RCC 7860 (cell line): ENCODE measurements at regions not wholly inside any gene's neighbourhood (a gene's known extent, or its start where the extent isn't known, plus 50 kb on each side); places are given as distances from the start of the nearest gene placed in this dataset.

Experiments used
- DNase-seq: peaks from one replicate; pipeline ENCODE4 v3.0.0-alpha.2; 2015; ENCODE audit warnings: low spot score
- FAIRE-seq: peaks from 2 replicates; lab custom pipeline; 2012; peaks lifted over from hg19 to GRCh38; lab: Jason Lieb, UNC

DNA sequence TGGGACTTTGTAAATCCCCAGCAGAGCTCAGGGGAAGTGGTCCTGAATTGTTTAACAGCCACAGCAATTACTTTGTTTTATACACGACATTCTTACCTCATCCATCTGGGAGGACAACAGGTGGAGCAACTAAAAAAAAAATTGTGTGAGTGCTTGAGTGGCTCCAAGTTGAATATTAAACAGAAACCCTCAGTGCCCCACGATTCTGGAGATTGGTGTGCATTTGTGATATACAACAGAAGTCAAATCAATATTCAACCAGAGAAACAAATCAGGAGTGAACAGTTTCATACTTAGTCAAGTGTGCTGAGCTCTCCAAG, 204.8 kb downstream of the HAPSTR1 start:
- FAIRE-seq (no peak), DNase-seq (no peak)

DNA sequence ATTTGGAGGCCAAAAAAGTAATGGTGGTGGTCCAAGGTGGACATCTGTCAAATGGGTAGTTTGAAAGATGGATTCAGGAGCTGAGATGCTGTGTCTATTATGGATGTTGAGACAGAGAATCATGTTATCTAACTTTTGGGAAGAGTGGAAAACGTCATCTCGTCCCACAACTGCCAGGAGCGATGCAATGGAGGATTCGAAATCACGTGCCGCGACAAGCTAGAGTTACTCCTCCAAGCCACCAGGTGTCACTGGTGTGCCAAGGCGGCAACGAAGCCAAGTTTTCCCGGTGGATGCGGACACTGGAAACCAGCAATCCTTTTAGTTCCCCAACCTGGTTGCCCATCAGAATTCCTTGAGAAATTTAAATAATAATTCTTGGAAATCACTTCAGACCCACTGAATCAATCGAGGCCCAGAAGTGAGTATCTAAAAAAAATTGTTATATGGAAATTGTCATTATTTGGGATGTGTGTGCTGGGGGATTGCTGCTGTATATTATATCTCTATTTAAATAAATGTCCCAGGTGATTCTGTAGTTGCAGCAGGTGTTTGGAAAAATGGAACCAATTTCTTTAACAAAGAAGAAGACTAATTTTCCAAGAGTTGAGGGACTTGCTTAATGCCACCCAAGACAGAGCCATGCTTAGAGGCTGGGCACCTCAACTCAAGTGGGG, 206.1 kb downstream of the HAPSTR1 start:
- DNase-seq (peak; percentile 6), FAIRE-seq (no peak)

DNA sequence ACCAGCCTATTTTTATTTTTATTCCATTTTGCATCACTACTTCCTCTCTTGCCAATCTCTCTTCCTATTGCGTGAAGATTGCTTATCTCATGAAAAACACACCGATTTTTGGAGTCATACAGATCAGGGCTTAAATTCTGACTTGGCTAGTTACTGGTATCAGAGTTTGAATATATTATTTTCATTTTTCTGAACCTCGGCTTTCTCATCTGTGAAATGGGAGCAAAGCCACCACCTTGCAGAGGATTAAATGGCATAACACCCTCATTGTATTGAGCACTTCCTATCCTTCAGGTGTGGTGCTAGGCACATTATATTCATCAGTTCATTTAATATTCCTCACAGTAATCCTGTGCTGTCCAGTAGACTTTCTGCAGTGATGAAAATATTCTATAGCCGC, 208.8 kb downstream of the HAPSTR1 start:
- no peak for FAIRE-seq
- DNase-seq = no peak

DNA sequence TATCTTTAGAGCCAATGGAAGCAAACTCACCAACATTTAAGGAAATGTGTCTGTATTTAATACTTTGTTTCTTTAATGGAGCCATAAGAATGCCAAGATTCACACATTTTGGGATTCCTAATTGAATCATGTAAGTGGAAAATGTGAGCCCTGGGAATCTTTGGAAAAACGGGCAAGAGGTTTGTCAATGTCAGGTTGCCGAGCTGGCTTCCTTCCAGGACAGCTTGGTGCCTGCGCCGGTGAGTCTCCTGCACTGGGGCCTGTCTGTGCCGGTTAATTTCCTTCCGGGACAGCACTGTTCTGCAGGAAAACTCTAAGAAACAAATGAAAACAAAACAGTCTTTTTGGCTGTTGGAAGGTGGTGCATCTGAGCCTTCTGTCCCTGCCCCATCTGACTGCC, 210.6 kb downstream of the HAPSTR1 start:
- DNase-seq = no peak
- FAIRE-seq = no peak

DNA sequence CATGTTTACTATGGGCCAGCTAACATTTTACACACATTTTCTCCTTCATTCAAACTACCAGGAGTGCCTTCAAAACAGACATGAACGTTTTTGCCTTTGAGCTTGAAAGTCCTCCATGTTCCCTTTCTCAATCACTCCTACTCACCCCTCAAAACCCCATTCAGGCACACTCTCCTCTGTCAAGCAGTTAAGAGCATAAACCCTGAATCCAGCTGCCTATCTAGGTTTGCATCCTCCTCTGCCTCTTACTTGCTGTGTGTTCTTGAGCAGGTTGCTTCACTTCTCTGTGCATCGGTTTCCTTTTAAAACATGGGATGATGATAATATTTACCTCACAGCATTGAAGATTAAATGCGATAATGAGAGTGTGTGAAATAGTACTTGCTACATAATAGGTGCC, 215.3 kb downstream of the HAPSTR1 start:
- DNase-seq (no peak), FAIRE-seq (no peak)

DNA sequence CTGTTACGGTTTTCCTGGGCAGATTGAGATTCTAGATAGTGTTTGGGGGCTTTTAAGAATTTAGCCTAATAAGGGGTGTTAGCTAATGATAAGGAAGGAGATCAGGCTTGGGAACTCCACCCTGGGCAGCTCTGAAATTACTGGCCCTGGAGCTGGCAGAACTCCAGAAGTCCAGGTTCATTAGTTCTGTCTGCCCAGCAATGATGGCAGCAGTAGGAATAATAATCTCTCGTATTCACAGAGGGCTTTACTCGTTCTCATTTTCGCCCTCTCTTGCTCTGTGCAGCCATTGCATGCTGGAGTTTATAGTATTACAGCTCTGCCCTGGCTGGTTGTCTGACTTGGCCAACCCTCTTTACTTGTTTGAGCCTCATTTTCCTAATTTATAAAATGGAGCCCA, 216.0 kb downstream of the HAPSTR1 start:
- DNase-seq (no peak), FAIRE-seq (no peak)

DNA sequence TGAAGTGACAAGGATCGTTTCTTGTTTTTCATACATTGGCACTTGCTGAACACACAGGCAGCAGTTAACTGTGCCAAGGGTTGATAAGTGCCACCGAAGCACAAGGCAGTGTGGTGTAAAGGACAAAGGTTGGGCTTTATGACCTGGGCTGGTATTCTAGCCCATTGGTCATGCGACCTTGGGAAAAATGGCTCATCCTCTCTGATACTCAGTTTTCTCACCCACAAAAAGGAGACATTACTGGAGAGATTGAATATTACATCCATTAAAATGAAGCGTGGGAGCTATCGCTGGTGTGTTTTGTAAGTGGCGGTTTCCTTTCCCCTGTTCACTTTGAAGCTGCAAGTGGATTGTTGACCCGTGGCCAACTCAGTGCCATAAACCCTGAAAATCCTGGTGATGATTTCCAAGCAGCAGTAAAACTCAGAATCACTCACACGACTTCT, 216.9 kb downstream of the HAPSTR1 start:
- DNase-seq = no peak
- FAIRE-seq = no peak

DNA sequence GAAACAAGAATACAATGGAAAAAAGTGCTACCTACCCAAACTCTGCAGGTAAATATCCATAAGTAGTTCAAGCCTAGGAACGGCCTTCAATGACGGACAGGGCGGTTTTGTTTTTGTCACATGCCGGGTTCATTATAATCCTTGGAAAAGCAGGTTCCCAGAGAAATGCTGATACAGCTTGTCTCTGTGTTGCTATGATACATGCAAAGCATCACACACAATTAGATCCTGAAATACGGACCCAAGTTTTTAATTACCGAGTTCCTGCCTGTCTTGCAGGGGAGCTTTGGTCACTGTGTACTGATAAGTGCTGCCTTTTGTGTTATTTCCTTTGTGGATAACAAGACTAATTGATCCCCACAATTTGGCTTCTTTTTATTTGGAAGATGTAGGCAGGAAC, 217.4 kb downstream of the HAPSTR1 start:
- no peak for FAIRE-seq
- no peak for DNase-seq

DNA sequence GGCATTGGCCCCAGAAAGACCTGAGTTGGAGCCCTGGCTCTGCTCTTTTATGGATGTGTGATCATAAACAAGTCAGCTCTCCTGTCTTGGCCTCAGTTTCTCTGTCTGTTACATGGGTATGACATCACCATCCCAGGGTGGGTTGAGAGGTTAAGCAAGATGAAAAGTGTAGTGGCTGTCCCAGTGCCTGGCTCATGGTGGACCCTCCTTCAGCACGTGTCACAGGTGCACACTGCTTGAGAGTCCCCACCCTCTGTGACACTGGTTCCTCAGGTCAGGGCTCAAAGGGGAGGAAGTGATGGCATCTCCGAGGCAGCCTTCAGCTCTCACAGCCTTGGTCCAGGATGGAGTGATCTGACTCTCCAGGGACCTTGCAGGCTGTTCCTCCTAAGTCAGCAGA, 218.4 kb downstream of the HAPSTR1 start:
- FAIRE-seq (no peak), DNase-seq (no peak)

DNA sequence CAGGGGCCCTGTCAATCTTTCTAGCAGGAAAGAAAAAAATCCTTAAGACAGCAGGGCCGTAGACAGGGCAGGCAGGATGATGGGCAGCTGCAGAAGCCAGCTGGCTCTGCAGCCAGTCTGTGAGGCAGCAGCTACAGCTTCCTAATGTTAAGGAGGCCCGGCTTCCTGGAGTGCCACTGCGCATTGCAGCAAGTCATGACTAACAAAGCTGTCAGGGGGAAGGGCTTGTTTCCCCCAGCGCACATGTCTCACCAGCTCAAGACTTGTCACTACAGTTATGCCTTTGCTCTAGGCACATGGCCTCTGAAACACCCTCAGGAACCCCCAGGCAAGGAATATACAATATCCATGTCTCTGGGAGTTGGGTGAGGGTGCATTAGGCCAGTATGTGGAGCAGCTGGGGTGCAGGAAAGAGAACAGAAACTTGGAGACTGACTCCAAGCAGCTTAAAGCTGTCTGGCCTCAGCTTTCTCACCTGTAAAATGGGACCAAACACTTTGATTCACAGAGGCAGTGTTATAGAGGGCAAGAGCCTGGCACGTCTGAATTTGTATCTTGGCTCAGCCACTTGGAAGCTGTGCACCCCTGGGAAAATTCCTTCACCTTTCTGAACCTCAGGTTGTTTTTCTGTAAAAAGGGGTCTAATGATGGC, 220.0 kb downstream of the HAPSTR1 start:
- DNase-seq = no peak
- no peak for FAIRE-seq

DNA sequence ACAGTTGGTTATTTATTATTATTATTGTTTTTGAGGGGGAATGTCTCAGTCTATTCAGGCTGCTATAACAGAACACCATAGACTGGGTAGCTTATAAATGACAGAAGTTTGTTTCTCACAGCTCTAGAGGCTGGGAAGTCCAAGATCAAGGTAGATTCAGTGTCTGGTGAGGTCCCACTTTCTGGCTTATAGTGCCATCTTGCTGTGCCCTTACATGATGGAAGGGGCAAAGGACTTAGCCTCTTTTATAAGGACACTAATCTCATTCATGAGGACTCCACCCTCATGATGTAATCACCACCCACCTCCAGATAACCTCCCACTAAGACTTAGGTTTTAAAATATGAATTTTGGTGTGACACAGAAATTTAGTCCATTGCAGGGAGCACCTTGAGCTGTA, 224.6 kb downstream of the HAPSTR1 start:
- DNase-seq = no peak
- no peak for FAIRE-seq

DNA sequence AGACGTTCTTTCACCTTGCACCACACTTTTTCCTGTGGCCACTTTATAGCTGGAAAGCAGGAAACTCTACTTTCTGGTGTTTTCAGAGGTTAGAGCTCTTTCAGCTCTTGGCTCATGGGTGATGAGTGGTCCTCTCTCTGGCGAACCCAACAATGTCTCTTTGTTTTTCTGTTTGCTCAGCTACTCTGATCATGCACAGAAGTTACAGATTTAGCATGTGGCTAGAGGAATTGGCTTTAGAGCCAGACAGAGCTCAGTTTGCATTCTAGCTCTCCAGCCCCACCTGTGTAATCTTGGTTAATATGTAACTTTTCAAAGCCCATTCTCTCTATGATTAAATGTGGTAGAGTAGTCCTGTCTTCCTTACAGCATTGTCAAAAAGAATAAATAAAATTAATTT, 225.2 kb downstream of the HAPSTR1 start:
- no peak for FAIRE-seq
- DNase-seq = no peak

DNA sequence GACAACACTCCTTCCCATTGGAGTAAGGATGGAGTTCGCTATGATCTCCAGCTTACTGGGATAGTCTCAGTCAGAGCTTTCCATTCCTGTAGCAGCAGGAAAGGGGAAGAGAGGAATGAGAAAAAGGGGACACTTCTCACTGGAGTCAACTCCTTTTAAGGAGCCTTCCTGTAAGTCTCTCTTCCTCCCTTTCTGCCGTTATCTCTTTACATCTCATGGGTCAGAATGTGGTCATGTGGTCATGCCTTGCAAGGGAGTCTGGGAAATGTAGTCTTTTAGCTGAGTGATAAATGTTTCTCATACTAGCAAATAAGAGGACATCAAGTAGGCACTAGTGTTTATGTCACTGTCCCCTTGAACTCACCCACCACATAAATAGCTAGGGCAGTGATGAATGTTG, 227.3 kb downstream of the HAPSTR1 start:
- DNase-seq (no peak), FAIRE-seq (no peak)

DNA sequence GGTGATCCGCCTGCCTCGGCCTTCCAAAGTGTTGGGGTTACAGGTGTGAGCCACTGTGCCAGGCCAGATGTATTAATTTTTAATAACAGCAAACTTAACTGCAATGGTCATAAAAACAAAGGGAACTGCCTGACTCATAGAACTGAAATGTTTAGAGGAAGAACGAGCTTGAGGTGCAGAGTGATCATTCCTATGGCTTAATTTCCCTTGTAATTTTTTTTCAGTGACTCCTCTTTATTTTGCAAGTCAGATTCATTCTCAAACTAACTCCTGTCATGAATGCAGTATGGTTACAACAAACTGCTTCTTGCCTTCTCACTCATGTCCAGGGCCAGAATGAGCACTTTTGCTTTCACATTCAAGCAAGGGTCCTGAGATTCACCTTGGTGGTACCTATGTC, 231.3 kb downstream of the HAPSTR1 start:
- DNase-seq (no peak), FAIRE-seq (no peak)

DNA sequence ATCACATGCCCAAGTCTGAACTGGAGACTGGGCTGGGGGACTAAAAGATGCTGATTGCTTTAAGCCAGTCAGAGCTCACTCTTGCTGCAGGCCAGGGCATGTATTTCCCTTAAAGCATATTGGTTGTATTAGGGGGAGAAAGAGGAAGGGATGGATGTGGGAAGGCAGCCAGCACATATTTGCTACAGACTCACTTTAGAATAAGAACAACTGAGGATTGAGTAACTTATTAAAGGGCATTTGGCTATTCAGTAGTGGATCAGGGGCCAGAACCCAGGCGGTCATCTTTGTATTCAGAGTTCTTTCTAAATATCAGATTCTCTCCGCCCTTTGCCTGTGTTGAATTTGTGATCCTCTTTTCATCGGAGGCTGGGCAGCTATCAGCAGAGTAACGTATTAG, 231.7 kb downstream of the HAPSTR1 start:
- no peak for FAIRE-seq

DNA sequence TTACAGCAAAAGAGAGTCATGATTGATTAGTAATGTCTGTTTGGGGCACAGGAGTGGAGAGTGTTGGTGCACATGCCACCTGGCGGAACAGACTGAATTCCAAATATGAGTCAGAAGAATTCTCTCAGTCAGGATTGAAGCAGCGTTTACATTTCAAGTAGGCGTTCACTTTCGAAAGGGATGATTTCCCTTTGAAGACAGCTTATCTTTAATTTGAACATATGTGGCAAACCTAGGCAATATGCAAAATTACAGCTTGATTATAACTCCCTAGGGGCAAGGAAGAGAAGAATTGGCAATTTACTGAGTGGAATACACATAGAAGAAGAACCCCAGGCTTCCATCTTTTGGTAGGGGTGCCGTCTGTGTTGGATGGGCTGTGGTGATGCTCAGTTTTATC, 235.8 kb downstream of the HAPSTR1 start:
- DNase-seq (no peak), FAIRE-seq (no peak)

More for the DNA sequence above, 231.7 kb downstream of the HAPSTR1 start:
- DNase-seq = no peak

DNA sequence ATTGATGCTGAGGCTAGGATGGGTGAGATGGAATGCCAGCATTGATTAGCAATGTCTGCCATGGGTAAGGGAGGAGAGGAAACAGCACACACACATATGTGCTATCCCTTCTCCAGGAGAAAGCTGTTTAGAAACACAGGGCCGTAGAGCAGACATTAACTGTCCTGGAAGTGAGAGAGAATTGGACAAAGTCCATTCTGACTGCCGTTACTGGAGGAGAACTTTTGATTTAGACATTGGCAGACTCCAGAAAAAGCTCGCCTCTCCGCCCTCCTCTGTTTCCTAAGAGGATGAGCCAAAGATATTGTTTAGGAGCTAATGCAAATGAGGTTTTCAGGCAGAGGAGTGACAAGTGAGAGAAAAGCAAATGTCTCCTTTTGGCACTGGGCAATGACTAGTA, 237.0 kb downstream of the HAPSTR1 start:
- DNase-seq (no peak), FAIRE-seq (no peak)

DNA sequence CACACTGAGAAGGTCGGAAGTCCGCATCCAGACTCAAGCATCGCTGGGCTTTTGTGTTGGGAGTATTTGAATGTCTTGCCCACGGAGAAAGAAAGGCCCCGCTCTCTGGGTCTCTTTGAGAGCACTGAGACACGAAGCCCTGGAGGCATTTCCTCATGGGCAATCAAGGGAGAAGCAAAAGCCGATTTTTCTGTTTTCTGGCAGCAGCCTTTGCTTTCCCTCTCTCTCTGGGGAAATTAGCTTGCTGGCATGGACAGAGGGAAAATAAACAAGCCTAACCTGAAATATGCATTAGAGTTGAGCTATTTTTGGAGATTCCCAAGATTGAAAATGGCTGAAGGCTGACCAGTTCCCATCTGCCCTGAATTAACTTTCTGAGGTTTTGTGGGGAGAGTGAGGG, 238.7 kb downstream of the HAPSTR1 start:
- no peak for FAIRE-seq
- no peak for DNase-seq

DNA sequence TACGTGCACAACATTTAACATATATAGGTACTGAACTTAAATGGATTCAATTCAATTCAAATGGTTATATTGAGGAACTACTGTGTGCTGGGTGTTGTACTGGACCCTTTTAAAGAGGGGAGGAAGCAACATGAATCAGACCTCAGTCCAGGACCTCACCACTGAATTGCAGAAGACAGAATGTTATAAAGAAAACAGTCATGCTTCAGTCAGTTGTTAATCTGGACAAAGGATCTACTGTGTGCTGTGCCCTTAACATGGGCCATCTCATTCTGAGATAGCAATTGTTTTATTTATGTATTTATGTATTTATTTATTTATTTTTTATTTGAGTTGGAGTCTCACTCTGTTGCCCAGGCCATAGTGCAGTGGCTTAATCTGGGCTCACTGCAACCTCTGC, 240.1 kb downstream of the HAPSTR1 start:
- FAIRE-seq (no peak), DNase-seq (no peak)

DNA sequence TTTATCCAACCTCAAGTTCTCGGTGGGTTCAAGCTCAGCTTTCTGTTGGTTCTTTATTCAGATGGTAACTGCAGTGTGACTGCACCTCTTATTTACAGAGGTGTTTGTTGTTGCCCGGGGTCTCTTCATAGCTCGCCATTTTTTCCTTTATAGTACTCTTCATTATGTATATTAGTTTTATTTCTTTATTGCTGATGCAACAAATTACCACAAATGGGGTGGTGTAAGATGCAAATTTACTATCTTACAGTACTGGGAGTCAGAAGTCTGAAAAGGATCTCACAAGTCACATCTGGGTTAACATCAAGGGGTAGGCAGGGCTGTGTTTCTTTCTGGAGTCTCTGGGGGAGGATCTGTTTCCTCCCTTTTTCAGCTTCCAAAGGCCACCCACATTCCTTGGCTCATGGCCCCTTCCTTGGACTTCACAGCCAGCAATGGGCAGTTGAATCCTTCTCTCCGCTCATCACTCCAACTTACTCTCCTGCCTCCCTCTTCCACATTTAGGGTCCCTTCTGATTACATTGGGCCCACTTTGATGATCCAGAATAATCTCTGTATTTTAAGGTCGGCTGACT, 241.2 kb downstream of the HAPSTR1 start:
- FAIRE-seq (no peak), DNase-seq (no peak)

DNA sequence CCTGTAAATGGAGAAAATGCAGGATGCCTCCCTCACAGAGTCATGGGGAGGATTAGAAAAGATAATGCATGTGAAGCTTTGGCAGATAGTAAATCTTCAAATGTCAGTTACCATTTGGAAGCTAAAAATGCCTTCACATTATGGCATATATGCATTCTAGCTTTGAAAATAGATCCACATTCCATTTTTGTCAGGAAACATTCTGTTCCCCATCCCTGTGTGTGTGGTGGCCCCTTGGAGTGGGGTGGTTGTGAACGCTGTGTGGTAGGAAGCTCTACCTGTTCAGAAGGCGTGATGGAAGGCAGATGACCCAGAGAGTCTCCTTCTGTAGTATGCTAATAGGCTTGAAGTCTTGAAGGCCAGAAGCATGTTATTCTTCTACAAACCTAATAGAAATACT, 242.0 kb downstream of the HAPSTR1 start:
- DNase-seq (no peak), FAIRE-seq (no peak)

DNA sequence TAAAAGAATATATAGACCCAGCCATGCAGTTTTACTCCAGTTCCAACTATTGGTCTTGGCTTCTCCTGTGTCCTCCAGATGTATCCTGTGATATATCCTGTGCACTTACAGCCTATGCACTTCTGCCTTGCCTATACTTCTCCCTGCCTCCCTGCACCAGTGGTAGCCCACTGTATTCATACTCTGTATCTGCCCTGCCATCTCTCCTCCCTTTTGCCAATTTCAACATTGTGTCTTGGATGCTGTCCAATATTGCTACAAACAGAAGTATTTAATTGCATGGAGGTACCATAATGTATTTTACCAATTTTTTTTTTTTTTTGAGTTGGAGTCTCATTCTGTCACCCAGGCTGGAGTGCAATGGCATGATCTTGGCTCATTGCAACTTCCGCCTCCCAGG, 242.7 kb downstream of the HAPSTR1 start:
- no peak for FAIRE-seq
- no peak for DNase-seq
